ENCODE measurements at regions not wholly inside any gene's neighbourhood (a gene's known extent, or its start where the extent isn't known, plus 50 kb on each side); places are given as distances from the start of the nearest gene placed in this dataset.
"Not testable (repeated sequence)": the region's sequence is repeated elsewhere in the genome, so short reads cannot be mapped to it uniquely, and the experiment has no call there.

DNA sequence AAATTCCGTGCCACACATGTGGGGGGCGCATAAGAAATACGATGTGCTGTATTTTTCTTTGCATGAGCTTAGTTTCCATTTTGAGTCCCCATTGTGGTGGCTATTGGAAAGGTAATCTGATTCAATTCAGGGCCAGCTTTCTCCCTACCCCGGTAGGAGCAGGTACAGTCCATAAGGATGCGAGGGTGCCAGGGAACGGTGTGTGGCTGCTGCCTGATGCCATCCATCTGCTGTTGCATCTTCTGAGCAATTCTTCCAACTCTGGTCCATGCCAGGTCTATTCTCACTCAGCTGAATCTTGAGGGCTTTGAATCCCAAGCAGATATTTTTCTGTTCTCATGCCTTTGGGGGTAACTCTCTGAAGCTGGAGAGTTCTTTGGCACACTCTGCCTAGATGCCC, 392.7 kb downstream of the AGTPBP1 start:
- H3K4me3 ChIP-seq, result no peak overlapping the region
- no peak overlapping the region for H3K27ac ChIP-seq

DNA sequence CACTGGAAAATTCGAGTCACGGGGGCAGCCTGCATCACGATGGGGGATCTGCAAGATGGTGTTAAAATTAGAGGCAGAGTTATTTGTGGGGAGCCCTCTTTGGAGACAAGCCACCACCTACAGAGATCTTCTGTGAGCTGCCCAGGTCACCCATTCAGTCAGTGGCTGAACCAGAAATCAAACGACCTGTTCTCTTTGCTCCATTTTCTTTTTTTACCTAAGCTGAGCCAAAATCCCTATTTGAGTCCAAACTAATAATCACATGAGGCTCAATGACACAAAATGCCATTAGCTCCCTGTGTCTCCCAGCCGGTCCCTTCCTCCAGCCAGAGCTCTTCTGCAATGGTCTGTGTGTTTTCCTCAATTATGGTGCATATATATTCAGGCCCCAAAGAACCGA, 394.2 kb downstream of the AGTPBP1 start:
- Histone ChIP-seq H3K27ac (no peak overlapping the region), H3K4me3 (no peak overlapping the region)

DNA sequence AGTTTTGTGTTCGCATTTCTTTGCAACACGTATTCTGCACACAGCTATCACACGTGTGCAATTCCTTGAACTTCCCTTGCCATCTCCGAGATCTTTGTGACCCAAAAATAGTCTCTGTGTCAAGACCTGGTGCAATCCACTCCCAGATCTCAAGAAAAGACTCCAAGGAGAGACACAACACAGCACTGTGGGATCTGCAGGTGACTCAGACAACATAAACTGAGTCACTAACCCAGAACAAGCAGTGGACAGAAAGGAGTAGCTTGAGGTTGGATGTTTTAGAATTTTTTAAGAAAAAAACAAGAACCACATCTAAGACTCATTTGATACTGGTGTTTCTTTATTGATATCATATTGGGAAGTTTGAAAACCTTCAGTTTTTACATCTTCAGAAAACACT, 396.9 kb downstream of the AGTPBP1 start:
- Histone ChIP-seq H3K4me3 (no peak overlapping the region), H3K27ac (no peak overlapping the region)

DNA sequence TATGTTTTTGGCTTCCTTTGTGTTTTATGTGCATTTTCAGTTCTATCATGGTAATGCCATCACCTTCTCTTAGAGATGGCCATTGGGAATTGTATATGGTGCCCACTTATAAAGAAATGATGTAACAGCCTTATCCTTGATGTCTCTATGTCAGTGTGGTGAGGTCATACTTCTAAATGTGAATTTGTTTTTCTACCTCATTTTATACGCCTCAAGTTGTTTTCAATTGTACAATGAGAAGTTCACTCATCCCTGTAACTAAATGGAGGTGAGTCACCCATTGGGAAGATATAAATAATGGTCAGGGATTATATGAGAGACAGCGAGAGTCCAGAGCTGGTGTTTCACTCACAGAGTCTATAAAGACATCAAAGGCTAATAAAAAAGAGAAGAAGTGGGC, 402.4 kb downstream of the AGTPBP1 start:
- no peak overlapping the region for H3K4me3 ChIP-seq

DNA sequence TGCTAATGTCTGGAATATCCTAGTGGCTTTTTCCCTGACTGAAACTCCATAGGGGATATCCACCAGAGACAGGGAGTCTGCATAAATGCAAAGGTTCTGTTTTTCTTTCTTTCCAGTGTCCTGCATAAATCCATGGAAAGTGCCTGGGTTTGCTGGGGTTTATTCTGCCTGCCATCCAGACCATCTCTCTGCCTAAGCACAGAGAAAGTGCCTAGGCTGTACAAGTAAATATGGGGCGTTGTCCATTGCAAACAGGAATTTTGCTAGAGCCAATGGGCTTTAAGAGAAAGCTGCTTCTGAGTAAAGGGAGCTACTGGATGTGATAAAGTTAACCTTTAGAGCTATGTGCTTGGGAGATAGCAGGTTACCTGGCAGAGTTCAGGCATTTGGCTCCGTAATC, 407.5 kb downstream of the AGTPBP1 start:
- H3K4me3 ChIP-seq, result no peak overlapping the region

More for the DNA sequence above, 402.4 kb downstream of the AGTPBP1 start:
- H3K27ac ChIP-seq, result no peak overlapping the region

DNA sequence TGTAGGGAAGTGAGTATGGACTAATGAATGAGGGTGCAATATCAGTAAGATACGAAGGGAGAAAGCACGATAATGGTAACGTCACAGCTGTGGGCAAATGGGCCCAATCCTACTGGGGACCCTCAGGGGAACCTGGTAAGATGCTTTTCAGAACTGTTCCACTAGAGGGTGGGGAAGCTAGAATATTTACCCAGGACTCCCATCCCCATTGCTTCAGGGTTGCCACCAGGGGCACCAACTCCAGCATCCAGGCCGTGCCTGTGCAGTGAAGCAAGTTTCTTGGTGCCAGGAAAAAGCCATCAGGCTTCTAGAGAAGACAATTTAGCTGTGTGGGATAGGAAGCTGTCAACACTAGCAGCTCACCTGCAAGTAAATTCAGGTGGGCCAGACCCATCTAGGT, 409.3 kb downstream of the AGTPBP1 start:
- Histone ChIP-seq H3K27ac (no peak overlapping the region), H3K4me3 (no peak overlapping the region)

More for the DNA sequence above, 407.5 kb downstream of the AGTPBP1 start:
- no peak overlapping the region for H3K27ac ChIP-seq

DNA sequence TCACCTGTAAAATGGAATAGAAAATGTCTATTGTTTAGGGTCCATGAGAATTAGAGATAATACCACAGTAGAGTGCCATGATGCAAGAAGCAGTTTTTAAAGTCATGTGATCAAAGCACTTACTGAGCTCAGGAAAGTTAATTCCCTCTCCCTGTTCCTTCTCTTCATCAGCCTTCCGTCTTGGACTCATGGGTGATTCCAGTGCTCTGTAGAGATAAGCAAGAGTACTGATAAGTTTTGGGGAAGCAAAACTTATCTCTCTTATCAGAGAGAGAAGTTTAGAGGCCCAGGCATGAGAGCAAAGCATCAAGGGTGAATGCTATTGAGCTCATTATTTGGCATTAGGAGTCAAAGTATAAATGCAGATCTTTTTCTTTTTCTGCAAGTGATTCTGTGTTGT, 410.1 kb downstream of the AGTPBP1 start:
- Histone ChIP-seq H3K27ac (no peak overlapping the region), H3K4me3 (no peak overlapping the region)

DNA sequence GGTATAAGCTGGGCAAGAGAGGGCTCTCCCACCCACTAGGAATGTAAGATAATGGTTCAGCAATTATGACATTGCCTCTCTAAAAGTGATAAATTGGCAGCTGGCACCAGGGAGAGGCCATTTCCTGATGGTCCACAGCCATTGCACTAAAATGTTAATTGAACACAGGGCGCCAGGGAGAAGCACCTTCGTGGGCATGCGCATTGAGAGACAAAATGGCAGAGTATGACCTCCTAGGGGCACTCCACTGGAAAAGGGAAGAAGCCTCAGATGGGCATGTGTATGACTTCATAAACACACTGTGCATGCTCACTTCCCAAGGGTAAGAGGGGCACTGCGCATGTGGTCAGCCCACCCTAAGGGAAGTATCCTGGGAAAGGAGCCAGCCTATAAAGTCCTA, 419.2 kb downstream of the AGTPBP1 start:
- Histone ChIP-seq H3K27ac (no peak overlapping the region), H3K4me3 (no peak overlapping the region)

DNA sequence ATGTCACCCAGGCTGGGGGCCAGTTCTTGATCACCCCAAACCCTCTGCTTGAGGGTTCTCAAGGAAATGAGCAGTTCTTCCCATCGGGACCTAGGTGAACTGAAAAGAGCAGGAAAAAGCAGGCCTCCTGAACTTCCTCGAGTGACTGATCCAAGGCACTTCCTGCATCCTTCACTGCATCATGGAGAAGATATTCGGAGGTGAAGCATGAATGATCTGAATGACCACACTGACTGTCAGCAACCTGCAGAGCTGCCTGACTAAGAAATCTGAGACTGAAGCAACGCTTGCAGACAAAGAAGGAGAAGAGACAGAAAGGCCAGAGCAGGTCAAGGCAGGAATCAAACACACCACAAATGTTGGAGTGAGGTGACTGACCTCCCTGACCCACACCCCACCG, 420.2 kb downstream of the AGTPBP1 start:
- Histone ChIP-seq H3K4me3 (no peak overlapping the region), H3K27ac (no peak overlapping the region)

DNA sequence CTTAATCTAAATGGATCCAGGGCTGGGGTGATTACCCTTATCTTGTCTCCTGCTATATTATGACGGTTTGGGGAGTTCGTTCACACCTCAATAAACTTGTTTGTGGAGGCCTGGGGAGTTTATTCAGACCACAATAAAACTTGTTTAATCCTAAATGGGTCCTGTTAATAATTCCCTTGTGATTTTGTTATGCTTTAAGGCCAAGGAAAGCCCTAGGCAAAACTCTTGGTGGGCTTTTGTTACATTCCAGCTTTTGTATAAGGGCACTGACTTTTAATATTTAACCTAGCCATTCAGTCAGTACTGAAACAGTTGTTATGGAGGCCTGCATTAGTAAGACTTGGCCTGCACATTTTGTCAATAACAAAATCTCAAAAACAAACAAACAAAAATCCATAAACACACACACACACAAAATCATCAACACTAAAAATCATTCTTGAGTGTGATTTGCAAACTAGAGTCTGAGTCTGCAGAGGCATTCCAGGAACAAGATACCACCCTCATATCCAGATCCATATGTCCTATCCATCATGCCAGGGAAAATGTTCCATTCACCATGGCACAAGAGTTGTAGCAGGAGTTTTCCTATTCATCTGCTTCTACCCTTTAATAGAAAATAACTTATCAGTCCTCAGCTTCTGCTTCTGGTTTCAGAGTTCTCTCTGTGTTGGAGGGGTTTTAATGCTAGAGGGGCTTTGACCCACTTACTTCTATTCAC, 421.7 kb downstream of the AGTPBP1 start:
- Histone ChIP-seq H3K27ac (no peak overlapping the region), H3K4me3 (no peak overlapping the region)

DNA sequence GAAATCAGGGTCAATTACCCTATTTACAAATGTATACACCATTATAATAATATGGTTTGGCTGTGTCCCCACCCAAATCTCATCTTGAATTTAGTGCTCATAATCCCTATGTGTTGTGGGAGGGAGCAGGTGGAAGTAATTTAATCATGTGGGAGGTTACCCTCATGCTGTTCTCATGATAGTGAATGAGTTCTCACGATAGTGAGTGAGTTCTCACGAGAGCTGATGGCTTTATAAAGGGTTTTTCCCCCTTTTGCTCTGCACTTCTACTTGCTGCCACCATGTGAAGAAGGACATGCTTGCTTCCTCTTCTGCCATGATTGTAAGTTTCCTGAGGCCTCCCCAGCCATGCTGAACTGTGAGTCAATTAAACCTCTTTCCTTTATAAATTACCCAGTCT, 426.2 kb downstream of the AGTPBP1 start:
- not testable (repeated sequence) for H3K4me3 ChIP-seq, H3K27ac ChIP-seq

DNA sequence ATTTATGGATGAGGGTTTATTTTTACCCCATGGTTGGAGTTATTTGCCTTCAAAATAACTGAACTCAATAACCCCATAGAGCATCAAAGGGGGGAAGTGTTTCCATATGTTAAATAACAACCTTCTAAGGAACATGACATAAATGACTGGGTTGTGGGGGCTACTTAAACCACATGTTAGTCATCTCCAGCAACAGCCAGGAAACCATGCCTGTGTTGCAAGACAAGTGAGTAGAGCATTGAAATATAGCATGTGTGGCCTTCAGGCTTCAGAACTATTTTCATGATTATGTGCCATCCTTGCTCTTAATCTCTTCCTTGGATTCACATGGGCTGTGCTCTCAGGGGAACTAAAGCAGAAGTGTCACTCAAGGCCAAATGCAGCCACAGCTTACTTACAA, 431.2 kb downstream of the AGTPBP1 start:
- Histone ChIP-seq H3K4me3 (no peak overlapping the region), H3K27ac (no peak overlapping the region)

DNA sequence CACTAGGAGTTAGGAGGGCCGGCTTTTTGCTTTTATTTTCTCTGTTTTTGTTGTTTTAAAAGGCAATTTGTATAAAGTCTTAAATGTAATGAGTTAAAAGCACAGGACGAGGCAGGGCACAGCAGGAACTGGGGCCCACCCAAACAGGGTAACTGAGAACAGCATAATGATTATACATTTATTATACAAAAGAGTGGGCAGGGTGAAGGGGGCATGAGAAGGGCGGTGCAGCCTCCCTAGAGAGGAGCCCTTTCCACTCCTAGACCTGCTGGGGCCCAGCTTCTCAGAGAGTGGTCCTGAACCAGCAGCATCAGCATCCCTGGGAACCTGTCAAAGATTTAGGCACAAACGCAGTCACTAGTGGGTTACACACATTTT, 438.0 kb downstream of the AGTPBP1 start:
- no peak overlapping the region for H3K4me3 ChIP-seq

DNA sequence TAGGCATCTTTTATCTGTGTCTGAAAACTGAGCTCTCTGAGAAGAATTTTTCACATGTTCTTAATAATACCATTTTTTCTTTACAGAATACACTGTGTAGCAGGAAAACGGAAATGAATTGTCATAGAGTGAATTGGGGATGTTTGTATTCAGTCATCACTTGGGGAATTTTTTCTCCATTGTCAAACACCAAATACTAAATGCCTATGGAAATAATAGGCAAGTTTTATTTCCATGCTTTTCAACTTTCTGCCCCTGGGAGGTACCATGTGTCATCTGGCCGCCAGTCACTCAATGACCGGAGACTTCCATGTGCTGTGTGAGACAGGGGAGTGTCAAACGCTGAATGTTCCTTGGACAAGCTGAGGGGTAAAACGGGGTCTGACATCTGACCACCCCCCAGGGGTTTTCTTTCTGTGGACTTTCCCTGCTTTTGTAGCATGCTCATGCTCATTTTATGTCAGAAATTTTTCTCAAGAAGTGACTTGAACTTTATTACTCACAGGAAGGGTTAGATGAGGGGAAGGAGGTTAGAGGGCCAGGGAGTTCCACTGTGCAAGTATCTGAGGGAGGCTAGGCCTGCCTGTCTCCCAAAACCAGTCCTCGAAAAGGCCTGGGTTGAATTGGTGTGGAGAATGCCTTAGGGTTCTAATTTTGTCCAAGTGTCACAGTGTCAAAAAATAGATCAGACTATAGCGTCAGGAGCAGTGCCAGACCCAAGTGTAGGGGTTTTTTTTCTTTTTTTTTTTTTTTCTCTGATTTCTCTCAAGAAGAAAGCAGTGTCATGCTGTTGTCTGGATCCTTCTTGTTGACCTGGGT, 438.6 kb downstream of the AGTPBP1 start:
- Histone ChIP-seq H3K27ac (no peak overlapping the region), H3K4me3 (no peak overlapping the region)

More for the DNA sequence above, 438.0 kb downstream of the AGTPBP1 start:
- no peak overlapping the region for H3K27ac ChIP-seq

DNA sequence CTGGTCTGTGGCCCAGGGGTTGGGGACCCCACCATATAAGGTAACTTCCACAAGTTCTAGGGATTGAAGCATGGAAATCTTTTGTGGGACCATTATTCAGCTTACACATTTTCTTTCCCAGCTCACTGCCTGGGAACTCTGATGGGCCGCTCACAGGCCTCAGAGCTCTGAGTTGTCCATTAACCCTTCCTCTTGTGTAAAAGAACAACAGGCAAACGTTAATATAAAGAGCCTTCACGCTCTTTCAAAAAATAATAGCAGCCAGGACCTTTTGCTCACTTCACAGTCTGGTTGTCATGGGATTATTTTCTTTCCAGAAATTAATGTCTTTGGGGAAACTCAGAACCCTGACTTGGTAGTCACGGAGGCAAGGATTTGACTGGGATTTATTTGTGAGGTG, 443.3 kb downstream of the AGTPBP1 start:
- Histone ChIP-seq H3K4me3 (no peak overlapping the region), H3K27ac (no peak overlapping the region)

DNA sequence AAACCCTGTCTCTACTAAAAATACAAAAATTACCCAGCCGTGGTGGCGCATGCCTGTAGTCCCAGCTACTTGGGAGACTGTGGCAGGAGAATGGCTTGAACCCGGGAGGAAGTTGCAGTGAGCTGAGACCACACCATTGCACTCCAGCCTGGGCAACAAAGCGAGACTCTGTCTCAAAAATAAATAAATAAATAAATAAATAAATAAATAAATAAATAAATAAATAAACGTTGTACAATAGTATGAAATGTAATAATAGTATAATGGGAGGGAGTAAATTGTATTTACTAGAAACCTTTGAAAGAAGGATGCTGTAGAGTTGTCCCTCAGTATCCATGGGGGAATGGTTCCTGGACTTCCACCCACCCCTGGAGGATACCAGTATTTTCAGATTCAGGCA, 446.5 kb downstream of the AGTPBP1 start:
- not testable (repeated sequence) for H3K4me3 ChIP-seq

DNA sequence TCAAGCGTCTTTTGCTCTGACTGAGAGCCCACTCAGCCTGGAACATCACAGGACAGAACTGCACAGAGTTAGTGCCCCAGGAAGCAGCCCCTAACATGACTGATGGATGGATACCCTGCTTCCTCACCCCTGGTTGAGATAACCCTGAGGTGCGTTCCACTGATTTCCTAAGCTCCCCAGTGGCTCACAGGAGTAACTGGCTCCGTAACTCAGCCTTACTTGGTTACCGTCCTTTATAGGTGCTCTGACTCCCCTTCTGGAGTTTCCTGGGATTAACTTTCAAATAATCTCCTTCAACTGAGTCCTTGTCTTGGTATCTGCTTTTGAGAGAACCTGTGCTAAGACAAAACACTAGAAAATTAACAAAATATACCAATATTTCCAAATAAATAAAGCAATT, 449.5 kb downstream of the AGTPBP1 start:
- no peak overlapping the region for H3K27ac ChIP-seq
- H3K4me3 ChIP-seq, result no peak overlapping the region

More for the DNA sequence above, 446.5 kb downstream of the AGTPBP1 start:
- H3K27ac ChIP-seq, result not testable (repeated sequence)

DNA sequence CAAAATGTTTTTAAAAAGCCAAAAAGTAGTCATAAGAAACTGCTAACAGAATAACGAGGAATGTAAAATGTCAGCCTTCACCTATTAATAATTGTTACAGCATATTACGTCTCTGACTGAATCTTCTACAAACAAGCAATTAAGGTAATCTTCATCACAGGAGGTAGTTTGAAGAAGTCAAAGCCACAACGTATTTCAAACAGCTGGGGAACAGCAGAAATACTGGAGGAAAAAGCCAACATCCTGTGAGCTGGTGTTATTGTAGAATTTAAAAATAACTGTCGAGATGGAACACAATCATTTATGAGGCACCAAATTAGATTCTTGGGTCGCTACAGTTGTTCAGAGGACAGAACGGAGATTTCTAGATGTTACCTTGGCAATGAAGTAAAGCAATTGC, 450.5 kb downstream of the AGTPBP1 start:
- H3K4me3 ChIP-seq, result no peak overlapping the region
- no peak overlapping the region for H3K27ac ChIP-seq

DNA sequence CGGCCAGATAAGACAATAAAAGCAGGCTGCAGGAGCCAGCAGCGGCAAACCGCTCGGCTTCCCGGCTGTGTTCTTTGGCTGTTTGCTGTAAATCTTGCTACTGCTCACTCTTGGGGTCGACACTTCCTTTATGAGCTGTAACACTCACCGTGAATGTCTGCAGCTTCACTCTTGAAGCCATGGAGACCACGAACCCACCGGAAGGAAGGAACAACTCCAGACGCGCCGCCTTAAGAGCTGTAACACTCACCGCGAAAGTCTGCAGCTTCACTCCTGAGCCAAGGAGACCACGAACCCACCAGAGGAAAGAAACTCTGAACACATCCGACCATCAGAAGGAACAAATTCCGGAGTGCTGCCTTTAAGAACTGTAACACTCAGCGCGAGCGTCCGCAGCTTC, 451.7 kb downstream of the AGTPBP1 start:
- Histone ChIP-seq H3K4me3 (no peak overlapping the region), H3K27ac (no peak overlapping the region)

DNA sequence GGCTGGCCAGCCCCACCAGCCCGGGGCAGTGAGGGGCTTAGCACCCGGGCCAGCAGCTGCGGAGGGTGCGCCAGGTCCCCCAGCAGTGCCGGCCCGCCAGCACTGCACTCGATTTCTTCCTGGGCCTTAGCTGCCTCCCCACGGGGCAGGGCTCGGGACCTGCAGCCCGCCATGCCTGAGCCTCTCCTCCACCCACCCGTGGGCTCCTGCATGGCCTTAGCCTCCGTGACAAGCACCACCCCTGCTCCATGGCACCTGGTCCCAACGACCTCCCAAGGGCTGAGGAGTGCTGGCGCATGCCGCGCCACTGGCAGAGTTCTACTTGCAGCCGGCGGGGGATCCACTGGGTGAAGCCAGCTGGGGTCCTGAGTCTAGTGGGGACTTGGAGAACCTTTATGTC, 452.6 kb downstream of the AGTPBP1 start:
- no peak overlapping the region for H3K27ac ChIP-seq
- no peak overlapping the region for H3K4me3 ChIP-seq

DNA sequence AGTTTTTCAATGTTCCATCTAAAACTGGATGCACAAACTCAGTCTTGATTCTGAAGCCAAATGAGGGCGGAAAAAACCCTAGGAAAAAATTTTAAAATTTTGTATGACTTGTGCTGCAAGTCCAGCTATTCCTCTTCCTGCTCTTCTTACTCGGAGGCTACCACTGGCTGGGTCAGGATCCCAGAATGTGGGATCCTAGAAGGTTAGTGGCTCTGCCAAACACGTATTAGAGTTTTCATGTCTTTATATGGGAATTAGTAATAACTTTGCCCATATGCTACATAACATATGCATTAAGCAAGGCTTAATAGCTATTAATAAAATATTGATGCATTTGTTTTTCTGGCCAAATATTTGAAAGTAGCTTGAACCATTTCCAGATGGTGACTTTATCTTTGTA, 458.3 kb downstream of the AGTPBP1 start:
- Histone ChIP-seq H3K27ac (no peak overlapping the region), H3K4me3 (no peak overlapping the region)

Data from skin epidermis (tissue), 12 donors.